ENCODE measurements at regions not wholly inside any gene's neighbourhood (a gene's known extent, or its start where the extent isn't known, plus 50 kb on each side); places are given as distances from the start of the nearest gene placed in this dataset.
"Not testable (repeated sequence)": the region's sequence is repeated elsewhere in the genome, so short reads cannot be mapped to it uniquely, and the experiment has no call there.

GRCh38 chr4:28287831-28288233, 1427.2 kb downstream of the STIM2 start:
- WGBS, 2 donors: 23 to 24% methylated on average over 3 of the region's 3 CpGs
- no peaks in the 10 kb centered on the region for H3K4me1 ChIP-seq
- TF ChIP-seq EP300 (IDR thresholded peaks at IDR 0.05) (no peak), CTCF (IDR thresholded peaks at IDR 0.05) (no peak), POLR2A (IDR thresholded peaks at IDR 0.05) (no peak)
- H3K27me3 ChIP-seq: no peaks in the 10 kb centered on the region
- H3K27ac ChIP-seq: no peak overlapping the region
- H3K9me3 ChIP-seq: no peaks in the 10 kb centered on the region
- no peak overlapping the region for H3K4me3 ChIP-seq
- peak in 1 of 2 donors; percentile 14 for DNase-seq (ENCODE audit: low spot score in 2 of 2)
- H3K36me3 ChIP-seq: no peaks in the 10 kb centered on the region

GRCh38 chr4:28296239-28296638, 1435.6 kb downstream of the STIM2 start:
- H3K4me3 ChIP-seq: no peak overlapping the region
- H3K27ac ChIP-seq: no peak overlapping the region
- peaks cover 0 to 6% (median 0%) of the 10 kb centered on the region in 4 donors for H3K9me3 ChIP-seq
- H3K36me3 ChIP-seq: no peaks in the 10 kb centered on the region
- WGBS, 2 donors: 88 to 93% methylated on average over 1 of the region's 1 CpG
- no peaks in the 10 kb centered on the region for H3K27me3 ChIP-seq
- no peak for DNase-seq (ENCODE audit: low spot score in 2 of 2)
- TF ChIP-seq EP300 (IDR thresholded peaks at IDR 0.05) (no peak), CTCF (IDR thresholded peaks at IDR 0.05) (no peak), POLR2A (IDR thresholded peaks at IDR 0.05) (no peak)
- H3K4me1 ChIP-seq: no peaks in the 10 kb centered on the region

GRCh38 chr4:28310926-28311325, 1450.3 kb downstream of the STIM2 start:
- Histone ChIP-seq H3K27ac (no peak overlapping the region), H3K4me1 (no peaks in the 10 kb centered on the region), H3K4me3 (no peak overlapping the region), H3K9me3 (peaks cover 0 to 10% (median 0%) of the 10 kb centered on the region in 4 donors), H3K36me3 (no peaks in the 10 kb centered on the region), H3K27me3 (no peaks in the 10 kb centered on the region)
- no peak for DNase-seq (ENCODE audit: low spot score in 2 of 2)
- no peak for TF ChIP-seq CTCF (IDR thresholded peaks at IDR 0.05)
- TF ChIP-seq EP300 (IDR thresholded peaks at IDR 0.05): no peak
- TF ChIP-seq POLR2A (IDR thresholded peaks at IDR 0.05): no peak
- 88 to 93% methylated on average over 2 of the region's 2 CpGs for WGBS, 2 donors

- DNase-seq (ENCODE audit: low spot score in 2 of 2); H3K4me3 ChIP-seq; H3K36me3 ChIP-seq; H3K27me3 ChIP-seq; H3K4me1 ChIP-seq; H3K27ac ChIP-seq: not testable (repeated sequence)
- 84 to 85% methylated on average over 9 of the region's 11 CpGs for WGBS, 2 donors
- H3K9me3 ChIP-seq: peaks cover 0 to 10% (median 0%) of the 10 kb centered on the region in 4 donors
Observed at GRCh38 chr4:28312497-28312896, 1451.9 kb downstream of the STIM2 start.

- H3K27ac ChIP-seq: no peak overlapping the region
- peaks cover 0 to 10% (median 0%) of the 10 kb centered on the region in 4 donors for H3K9me3 ChIP-seq
- no peak for DNase-seq (ENCODE audit: low spot score in 2 of 2)
- TF ChIP-seq POLR2A (IDR thresholded peaks at IDR 0.05) (no peak), EP300 (IDR thresholded peaks at IDR 0.05) (no peak)
- no peaks in the 10 kb centered on the region for H3K27me3 ChIP-seq
- no peaks in the 10 kb centered on the region for H3K4me1 ChIP-seq
- 79 to 84% methylated on average over 2 of the region's 2 CpGs for whole genome bisulfite sequencing, 2 donors
- no peaks in the 10 kb centered on the region for H3K36me3 ChIP-seq
- H3K4me3 ChIP-seq: no peak overlapping the region
Observed at GRCh38 chr4:28313729-28314713, 1453.4 kb downstream of the STIM2 start.

GRCh38 chr4:28317221-28317620, 1456.6 kb downstream of the STIM2 start:
- no peaks in the 10 kb centered on the region for H3K4me1 ChIP-seq
- 72 to 79% methylated on average over 2 of the region's 2 CpGs for WGBS, 2 donors
- H3K27ac ChIP-seq: no peak overlapping the region
- no peaks in the 10 kb centered on the region for H3K27me3 ChIP-seq
- H3K4me3 ChIP-seq: no peak overlapping the region
- DNase-seq (ENCODE audit: low spot score in 2 of 2): no peak
- H3K9me3 ChIP-seq: no peaks in the 10 kb centered on the region
- no peaks in the 10 kb centered on the region for H3K36me3 ChIP-seq
- TF ChIP-seq CTCF (IDR thresholded peaks at IDR 0.05) (no peak), EP300 (IDR thresholded peaks at IDR 0.05) (no peak), POLR2A (IDR thresholded peaks at IDR 0.05) (no peak)

All from tibial nerve (tissue), 4 donors.